Uterus (tissue), 2 donors: ENCODE measurements at regions not wholly inside any gene's neighbourhood (a gene's known extent, or its start where the extent isn't known, plus 50 kb on each side); places are given as distances from the start of the nearest gene placed in this dataset.

Source experiments
- POLR2A ChIP-seq, 2 donors: fragments of 450-650 bp; IDR thresholded peaks; one replicate each; pipeline ENCODE4 v1.6.1; 2016; ENCODE audit warnings: antibody characterized with exemption in 2 of 2, mild to moderate bottlenecking in 1 of 2, moderate library complexity in 1 of 2
- TF ChIP-seq, protein P1 (sequence below), 4 experiments: fragments of 200-600 bp in 2 of 4; fragments of 450-650 bp in 2 of 4; sonication (generic) in 2 of 4; IDR thresholded peaks; one replicate each; pipeline ENCODE4 v1.5.1; 2016 to 2019; ENCODE audit warnings: antibody characterized with exemption in 4 of 4, mild to moderate bottlenecking in 2 of 4, moderate library complexity in 1 of 4

DNA sequence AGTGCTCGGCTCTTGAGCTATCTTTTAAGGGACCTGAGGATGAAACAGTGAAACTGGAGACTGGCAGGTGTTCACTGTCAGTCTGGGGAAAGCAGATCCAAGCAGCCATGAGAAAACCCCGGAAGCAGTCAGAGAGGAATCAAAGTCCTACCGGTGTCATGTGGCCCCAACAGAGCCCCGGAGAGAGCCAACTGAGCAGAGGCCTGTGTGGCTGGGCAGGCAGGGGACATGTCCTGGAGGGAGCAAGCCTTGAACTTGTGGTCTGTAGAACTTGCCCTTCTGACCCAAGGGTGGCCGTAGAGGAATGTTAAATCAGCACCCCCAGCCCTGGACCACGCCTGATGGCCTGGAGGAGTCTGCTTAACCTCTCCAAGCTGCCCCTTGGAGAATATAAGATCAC, 113.7 kb upstream of the ZNF507 start:
- TF ChIP-seq, protein P1, sequence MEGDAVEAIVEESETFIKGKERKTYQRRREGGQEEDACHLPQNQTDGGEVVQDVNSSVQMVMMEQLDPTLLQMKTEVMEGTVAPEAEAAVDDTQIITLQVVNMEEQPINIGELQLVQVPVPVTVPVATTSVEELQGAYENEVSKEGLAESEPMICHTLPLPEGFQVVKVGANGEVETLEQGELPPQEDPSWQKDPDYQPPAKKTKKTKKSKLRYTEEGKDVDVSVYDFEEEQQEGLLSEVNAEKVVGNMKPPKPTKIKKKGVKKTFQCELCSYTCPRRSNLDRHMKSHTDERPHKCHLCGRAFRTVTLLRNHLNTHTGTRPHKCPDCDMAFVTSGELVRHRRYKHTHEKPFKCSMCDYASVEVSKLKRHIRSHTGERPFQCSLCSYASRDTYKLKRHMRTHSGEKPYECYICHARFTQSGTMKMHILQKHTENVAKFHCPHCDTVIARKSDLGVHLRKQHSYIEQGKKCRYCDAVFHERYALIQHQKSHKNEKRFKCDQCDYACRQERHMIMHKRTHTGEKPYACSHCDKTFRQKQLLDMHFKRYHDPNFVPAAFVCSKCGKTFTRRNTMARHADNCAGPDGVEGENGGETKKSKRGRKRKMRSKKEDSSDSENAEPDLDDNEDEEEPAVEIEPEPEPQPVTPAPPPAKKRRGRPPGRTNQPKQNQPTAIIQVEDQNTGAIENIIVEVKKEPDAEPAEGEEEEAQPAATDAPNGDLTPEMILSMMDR (IDR thresholded peaks at IDR 0.05): no peak
- no peak for TF ChIP-seq POLR2A (IDR thresholded peaks at IDR 0.05)
